ENCODE measurements at regions not wholly inside any gene's neighbourhood (a gene's known extent, or its start where the extent isn't known, plus 50 kb on each side); places are given as distances from the start of the nearest gene placed in this dataset.

GRCh38 chr1:10882069-10882468 lies 85.6 kb upstream of the CASZ1 start:
- TF ChIP-seq CTCF (IDR thresholded peaks at IDR 0.05; ENCODE audit: control extremely low read depth in 1 of 3, insufficient read depth in 1 of 3, low read depth in 1 of 3, low read length in 3 of 3) = no peak
- TF ChIP-seq SRF (IDR thresholded peaks at IDR 0.05; ENCODE audit: low read depth, low read length) = no peak
- TF ChIP-seq POLR2A (IDR thresholded peaks at IDR 0.05; ENCODE audit: control extremely low read depth in 1 of 2, low read depth in 2 of 2, low read length in 2 of 2) = no peak
- no peak for TF ChIP-seq NRF1 (IDR thresholded peaks at IDR 0.05; ENCODE audit: low read depth, low read length)
- no peak for TF ChIP-seq E2F6 (IDR thresholded peaks at IDR 0.05)
- no peak for TF ChIP-seq CHD1 (IDR thresholded peaks at IDR 0.05; ENCODE audit: low read depth, low read length)
- no peak for TF ChIP-seq USF2 (IDR thresholded peaks at IDR 0.05; ENCODE audit: low read length)
- no peak for TF ChIP-seq SIN3A (conservative IDR thresholded peaks at IDR 0.05 in 1 of 2, IDR thresholded peaks at IDR 0.05 in 1 of 2; ENCODE audit: low read depth in 1 of 2, low read length in 2 of 2)
- no peak for TF ChIP-seq EZH2 (IDR thresholded peaks at IDR 0.05; ENCODE audit: low read depth, low read length, severe bottlenecking)

Measured in H1 (cell line).